NCI-H1436 treated with DMSO at 0.1 percent for 48 hours (cell line): ENCODE measurements at regions not wholly inside any gene's neighbourhood (a gene's known extent, or its start where the extent isn't known, plus 50 kb on each side); places are given as distances from the start of the nearest gene placed in this dataset.

Source experiments
- DNase-seq: peaks from one replicate; lab custom pipeline; 2025; lab: John Stamatoyannopoulos, UW

- DNase-seq, result no peak
Measured at GRCh38 chr11:119810478-119811232, 81.7 kb upstream of the NECTIN1 start.

- DNase-seq, result no peak
Measured at GRCh38 chr11:119809346-119809745, 80.3 kb upstream of the NECTIN1 start.

GRCh38 chr11:119808407-119809185, 79.6 kb upstream of the NECTIN1 start:
- no peak for DNase-seq

- DNase-seq, result no peak
Measured at GRCh38 chr11:119807841-119808240, 78.8 kb upstream of the NECTIN1 start.

GRCh38 chr11:119807402-119807801, 78.4 kb upstream of the NECTIN1 start:
- DNase-seq, result no peak

GRCh38 chr11:119806064-119806915, 77.3 kb upstream of the NECTIN1 start:
- no peak for DNase-seq

GRCh38 chr11:119805663-119806062, 76.7 kb upstream of the NECTIN1 start:
- no peak for DNase-seq

- no peak for DNase-seq
Measured at GRCh38 chr11:119804698-119805097, 75.7 kb upstream of the NECTIN1 start.

GRCh38 chr11:119803726-119804294, 74.8 kb upstream of the NECTIN1 start:
- DNase-seq, result no peak

- no peak for DNase-seq
Measured at GRCh38 chr11:119803139-119803538, 74.1 kb upstream of the NECTIN1 start.

- no peak for DNase-seq
Measured at GRCh38 chr11:119802670-119803069, 73.7 kb upstream of the NECTIN1 start.

- DNase-seq, result no peak
Measured at GRCh38 chr11:119800619-119801018, 71.6 kb upstream of the NECTIN1 start.

- DNase-seq, result no peak
Measured at GRCh38 chr11:119800171-119800570, 71.2 kb upstream of the NECTIN1 start.

GRCh38 chr11:119798656-119799055, 69.7 kb upstream of the NECTIN1 start:
- DNase-seq, result no peak

GRCh38 chr11:119797736-119798135, 68.7 kb upstream of the NECTIN1 start:
- DNase-seq, result no peak

GRCh38 chr11:119797123-119797611, 68.2 kb upstream of the NECTIN1 start:
- no peak for DNase-seq

- no peak for DNase-seq
Measured at GRCh38 chr11:119796363-119797060, 67.5 kb upstream of the NECTIN1 start.

- no peak for DNase-seq
Measured at GRCh38 chr11:119795690-119796089, 66.7 kb upstream of the NECTIN1 start.

- no peak for DNase-seq
Measured at GRCh38 chr11:119795231-119795630, 66.2 kb upstream of the NECTIN1 start.

GRCh38 chr11:119794756-119795155, 65.8 kb upstream of the NECTIN1 start:
- DNase-seq, result no peak

GRCh38 chr11:119794141-119794665, 65.2 kb upstream of the NECTIN1 start:
- no peak for DNase-seq
